PC-9 (cell line): ENCODE measurements at regions not wholly inside any gene's neighbourhood (a gene's known extent, or its start where the extent isn't known, plus 50 kb on each side); places are given as distances from the start of the nearest gene placed in this dataset.
"Not testable (repeated sequence)": the region's sequence is repeated elsewhere in the genome, so short reads cannot be mapped to it uniquely, and the experiment has no call there.

Experiments
- CTCF ChIP-seq: fragments of 200-600 bp; sonication (generic); conservative IDR thresholded peaks from 2 replicates; pipeline ENCODE4 v1.6.1; 2017; ENCODE audit warnings: mixed run types, antibody characterized with exemption, mild to moderate bottlenecking, moderate library complexity
- EZH2 ChIP-seq: fragments of 200-600 bp; sonication (generic); IDR thresholded peaks from 2 replicates; pipeline ENCODE4 v1.8.0; 2017; ENCODE audit warnings: antibody characterized with exemption, low read depth

- TF ChIP-seq CTCF, EZH2: not testable (repeated sequence)
Observed at GRCh38 chr14:105708251-105709134, 182.1 kb downstream of the TMEM121 start.
